Hepatocyte (in vitro differentiated cells): ENCODE measurements at regions not wholly inside any gene's neighbourhood (a gene's known extent, or its start where the extent isn't known, plus 50 kb on each side); places are given as distances from the start of the nearest gene placed in this dataset.

ENCODE experiments used
- EZH2 ChIP-seq: fragments of 200-600 bp; sonication (generic); IDR thresholded peaks from 2 replicates; pipeline ENCODE4 v1.6.1; 2016; ENCODE audit warnings: antibody characterized with exemption, mild to moderate bottlenecking, borderline replicate concordance
- EZH2phosphoT487 ChIP-seq: fragments of 200-600 bp; sonication (generic); IDR thresholded peaks from one replicate; pipeline ENCODE4 v1.6.1; 2018; ENCODE audit warnings: antibody characterized with exemption, mild to moderate bottlenecking, low read depth, moderate library complexity; ENCODE audit not compliant: unreplicated experiment, severe bottlenecking
- TF ChIP-seq, protein P1 (sequence below): fragments of 200-600 bp; sonication (generic); IDR thresholded peaks from 2 replicates; pipeline ENCODE4 v1.5.1; 2016; ENCODE audit warnings: antibody characterized with exemption, mild to moderate bottlenecking; ENCODE audit not compliant: poor library complexity

DNA sequence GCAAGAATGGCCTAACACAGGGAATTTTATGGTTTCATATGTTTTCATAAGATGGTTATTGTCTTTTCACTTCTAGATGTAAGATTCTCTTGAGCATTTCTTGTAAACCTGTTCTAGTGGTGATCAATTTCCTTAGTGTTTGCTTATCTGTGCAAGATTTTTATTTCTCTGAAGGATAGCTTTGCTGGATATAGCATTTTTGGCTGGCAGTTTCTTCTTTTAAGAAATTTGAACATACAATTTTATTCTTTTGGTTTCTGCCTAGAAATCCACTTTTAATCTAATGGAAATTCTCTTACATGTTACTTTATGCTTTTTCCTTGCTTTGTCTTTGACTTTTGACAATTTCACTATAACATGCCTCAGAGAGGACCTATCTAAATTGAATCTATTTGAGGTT lies 276.5 kb upstream of the SFRP2 start:
- TF ChIP-seq, protein P1, sequence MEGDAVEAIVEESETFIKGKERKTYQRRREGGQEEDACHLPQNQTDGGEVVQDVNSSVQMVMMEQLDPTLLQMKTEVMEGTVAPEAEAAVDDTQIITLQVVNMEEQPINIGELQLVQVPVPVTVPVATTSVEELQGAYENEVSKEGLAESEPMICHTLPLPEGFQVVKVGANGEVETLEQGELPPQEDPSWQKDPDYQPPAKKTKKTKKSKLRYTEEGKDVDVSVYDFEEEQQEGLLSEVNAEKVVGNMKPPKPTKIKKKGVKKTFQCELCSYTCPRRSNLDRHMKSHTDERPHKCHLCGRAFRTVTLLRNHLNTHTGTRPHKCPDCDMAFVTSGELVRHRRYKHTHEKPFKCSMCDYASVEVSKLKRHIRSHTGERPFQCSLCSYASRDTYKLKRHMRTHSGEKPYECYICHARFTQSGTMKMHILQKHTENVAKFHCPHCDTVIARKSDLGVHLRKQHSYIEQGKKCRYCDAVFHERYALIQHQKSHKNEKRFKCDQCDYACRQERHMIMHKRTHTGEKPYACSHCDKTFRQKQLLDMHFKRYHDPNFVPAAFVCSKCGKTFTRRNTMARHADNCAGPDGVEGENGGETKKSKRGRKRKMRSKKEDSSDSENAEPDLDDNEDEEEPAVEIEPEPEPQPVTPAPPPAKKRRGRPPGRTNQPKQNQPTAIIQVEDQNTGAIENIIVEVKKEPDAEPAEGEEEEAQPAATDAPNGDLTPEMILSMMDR = no peak
- TF ChIP-seq EZH2 (no peak), EZH2phosphoT487 (no peak)
